ENCODE measurements at regions not wholly inside any gene's neighbourhood (a gene's known extent, or its start where the extent isn't known, plus 50 kb on each side); places are given as distances from the start of the nearest gene placed in this dataset.
"Not testable (repeated sequence)": the region's sequence is repeated elsewhere in the genome, so short reads cannot be mapped to it uniquely, and the experiment has no call there.

- no peaks in the 10 kb centered on the region for H3K27me3 Mint-ChIP-seq
- no peaks in the 10 kb centered on the region for H3K4me1 Mint-ChIP-seq (ENCODE audit: low read depth in 2 of 2)
- H3K4me3 Mint-ChIP-seq: no peak overlapping the region
- H3K9me3 Mint-ChIP-seq: peaks cover 0 to 1% of the 10 kb centered on the region in 2 donors
- no peak overlapping the region for H3K27ac Mint-ChIP-seq
- ATAC-seq (replicated peaks) (no peak), DNase-seq (no peak)
- no peaks in the 10 kb centered on the region for H3K36me3 Mint-ChIP-seq (ENCODE audit: insufficient read depth)
Observed at GRCh38 chr1:189117072-189117770, 1360.4 kb downstream of the BRINP3 start.

DNA sequence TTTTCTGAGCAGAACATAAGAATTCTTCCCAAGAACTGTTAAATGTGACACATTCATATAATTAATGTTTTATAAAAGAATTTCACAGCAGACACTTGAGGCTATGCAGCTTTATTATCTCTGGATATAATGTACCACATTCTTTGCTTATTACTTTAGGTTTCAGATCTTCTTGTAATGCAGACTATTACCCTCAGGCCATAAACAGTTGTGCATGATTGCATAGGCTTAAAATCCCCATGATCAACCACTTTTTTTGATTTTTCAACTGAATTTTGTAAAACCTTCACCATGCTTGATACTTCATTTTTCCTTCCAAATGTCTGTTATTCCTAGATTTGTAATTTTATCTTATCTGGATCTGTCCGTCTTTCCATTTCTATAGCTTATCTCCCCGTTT is 1355.7 kb downstream of the BRINP3 start:
- ATAC-seq (replicated peaks) (no peak), DNase-seq (no peak)
- peaks cover 2 to 7% of the 10 kb centered on the region in 2 donors for H3K9me3 Mint-ChIP-seq

DNA sequence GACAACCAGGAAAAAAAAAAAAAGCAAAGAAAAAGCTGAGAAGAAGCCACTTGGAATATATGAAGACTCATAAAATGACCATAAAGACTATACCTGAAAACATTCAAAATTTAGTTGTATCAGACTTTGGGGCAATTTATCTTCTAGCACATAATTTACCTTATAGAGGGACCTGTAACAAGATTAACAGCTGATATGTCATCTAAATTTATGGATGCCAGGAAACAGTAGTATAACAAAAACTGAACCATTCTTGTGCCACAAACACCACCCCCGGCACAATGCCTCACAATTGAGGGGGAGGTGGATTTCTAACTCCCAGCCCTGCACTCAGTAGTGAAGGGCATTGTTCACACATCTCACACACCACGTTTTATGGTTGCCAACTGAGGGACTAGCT is 1352.0 kb downstream of the BRINP3 start:
- Mint-ChIP-seq H3K4me1 (ENCODE audit: low read depth in 2 of 2) (no peaks in the 10 kb centered on the region), H3K27ac (no peak overlapping the region), H3K36me3 (ENCODE audit: insufficient read depth) (no peaks in the 10 kb centered on the region), H3K27me3 (no peaks in the 10 kb centered on the region), H3K9me3 (peaks cover 2 to 7% of the 10 kb centered on the region in 2 donors), H3K4me3 (no peak overlapping the region)
- DNase-seq (no peak), ATAC-seq (replicated peaks) (no peak)

More for the DNA sequence above, 1355.7 kb downstream of the BRINP3 start:
- Mint-ChIP-seq H3K27ac (no peak overlapping the region), H3K4me3 (no peak overlapping the region), H3K4me1 (ENCODE audit: low read depth in 2 of 2) (no peaks in the 10 kb centered on the region), H3K27me3 (no peaks in the 10 kb centered on the region), H3K36me3 (ENCODE audit: insufficient read depth) (no peaks in the 10 kb centered on the region)

DNA sequence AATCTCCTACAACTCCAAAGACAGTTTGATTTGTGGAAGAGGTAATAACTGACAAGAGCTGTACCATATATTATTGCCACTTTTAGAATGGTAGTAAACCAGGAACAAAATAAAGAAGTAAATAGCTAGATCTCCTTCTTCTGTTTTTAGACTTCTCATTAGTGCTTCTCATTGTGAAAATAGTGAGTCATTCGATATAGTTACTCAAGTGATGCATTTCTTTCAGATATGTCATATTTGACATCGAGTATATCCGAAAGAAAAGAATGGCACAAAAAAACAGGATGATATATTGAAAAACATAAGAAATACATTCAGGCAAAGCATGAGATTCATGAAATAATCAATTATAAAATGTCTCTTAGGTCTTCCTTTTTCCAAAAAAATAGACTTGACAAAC is 1346.1 kb downstream of the BRINP3 start:
- Mint-ChIP-seq H3K9me3 (peaks cover 0 to 8% of the 10 kb centered on the region in 2 donors), H3K27ac (no peak overlapping the region), H3K4me3 (no peak overlapping the region), H3K36me3 (ENCODE audit: insufficient read depth) (no peaks in the 10 kb centered on the region), H3K4me1 (ENCODE audit: low read depth in 2 of 2) (no peaks in the 10 kb centered on the region), H3K27me3 (no peaks in the 10 kb centered on the region)
- ATAC-seq (replicated peaks) (no peak), DNase-seq (no peak)

- H3K27me3 Mint-ChIP-seq; H3K4me1 Mint-ChIP-seq (ENCODE audit: low read depth in 2 of 2); ATAC-seq (replicated peaks); DNase-seq; H3K27ac Mint-ChIP-seq; H3K36me3 Mint-ChIP-seq (ENCODE audit: insufficient read depth); H3K4me3 Mint-ChIP-seq: not testable (repeated sequence)
- peaks cover 4 to 24% of the 10 kb centered on the region in 2 donors for H3K9me3 Mint-ChIP-seq
Observed at GRCh38 chr1:189139748-189140147, 1337.9 kb downstream of the BRINP3 start.

- H3K36me3 Mint-ChIP-seq (ENCODE audit: insufficient read depth): no peaks in the 10 kb centered on the region
- H3K4me3 Mint-ChIP-seq: no peak overlapping the region
- no peak overlapping the region for H3K27ac Mint-ChIP-seq
- H3K27me3 Mint-ChIP-seq: no peaks in the 10 kb centered on the region
- ATAC-seq (replicated peaks): no peak
- peaks cover 3 to 26% of the 10 kb centered on the region in 2 donors for H3K9me3 Mint-ChIP-seq
- H3K4me1 Mint-ChIP-seq (ENCODE audit: low read depth in 2 of 2): no peaks in the 10 kb centered on the region
- DNase-seq: no peak
Observed at GRCh38 chr1:189141056-189141455, 1336.6 kb downstream of the BRINP3 start.

- H3K27ac Mint-ChIP-seq: no peak overlapping the region
- no peak for ATAC-seq (replicated peaks)
Observed at GRCh38 chr1:189149547-189150375, 1327.9 kb downstream of the BRINP3 start.

DNA sequence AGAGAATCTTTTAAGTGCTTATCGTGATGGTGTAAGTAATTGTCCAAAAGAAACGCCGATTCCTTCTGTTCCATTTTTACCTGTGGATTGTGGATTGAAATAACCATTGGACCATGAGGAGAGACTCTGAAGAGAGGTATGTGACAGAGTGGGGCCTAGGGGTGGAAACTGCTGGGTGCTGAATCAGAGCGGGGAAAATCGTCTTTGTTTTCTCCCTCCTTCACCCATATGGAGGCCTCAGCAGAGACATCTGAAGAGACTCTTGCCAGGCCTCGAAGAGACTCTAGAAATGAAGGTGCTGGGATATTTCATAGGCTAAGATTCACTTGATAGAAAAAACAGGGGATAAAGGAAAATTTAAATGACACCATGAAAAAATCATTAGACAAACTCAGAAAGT is 1327.0 kb downstream of the BRINP3 start:
- DNase-seq (no peak), ATAC-seq (replicated peaks) (no peak)
- H3K4me1 Mint-ChIP-seq (ENCODE audit: low read depth in 2 of 2): no peaks in the 10 kb centered on the region
- H3K4me3 Mint-ChIP-seq: no peak overlapping the region
- H3K36me3 Mint-ChIP-seq (ENCODE audit: insufficient read depth): no peaks in the 10 kb centered on the region
- H3K27me3 Mint-ChIP-seq: no peaks in the 10 kb centered on the region
- H3K9me3 Mint-ChIP-seq: peaks cover 2 to 9% of the 10 kb centered on the region in 2 donors
- H3K27ac Mint-ChIP-seq: no peak overlapping the region

More at GRCh38 chr1:189149547-189150375, 1327.9 kb downstream of the BRINP3 start:
- Mint-ChIP-seq H3K4me3 (no peak overlapping the region), H3K9me3 (peaks cover 2 to 8% of the 10 kb centered on the region in 2 donors), H3K36me3 (ENCODE audit: insufficient read depth) (no peaks in the 10 kb centered on the region), H3K27me3 (no peaks in the 10 kb centered on the region), H3K4me1 (ENCODE audit: low read depth in 2 of 2) (no peaks in the 10 kb centered on the region)
- no peak for DNase-seq

GRCh38 chr1:189151361-189151760 is 1326.3 kb downstream of the BRINP3 start:
- Mint-ChIP-seq H3K9me3 (peaks cover 5 to 10% of the 10 kb centered on the region in 2 donors), H3K4me1 (ENCODE audit: low read depth in 2 of 2) (no peaks in the 10 kb centered on the region), H3K4me3 (no peak overlapping the region), H3K27me3 (no peaks in the 10 kb centered on the region), H3K27ac (no peak overlapping the region), H3K36me3 (ENCODE audit: insufficient read depth) (no peaks in the 10 kb centered on the region)
- ATAC-seq (replicated peaks) (no peak), DNase-seq (no peak)

- no peaks in the 10 kb centered on the region for H3K27me3 Mint-ChIP-seq
- DNase-seq (no peak), ATAC-seq (replicated peaks) (no peak)
- H3K9me3 Mint-ChIP-seq: peaks cover 5 to 7% of the 10 kb centered on the region in 2 donors
- no peak overlapping the region for H3K27ac Mint-ChIP-seq
- no peaks in the 10 kb centered on the region for H3K4me1 Mint-ChIP-seq (ENCODE audit: low read depth in 2 of 2)
- no peaks in the 10 kb centered on the region for H3K36me3 Mint-ChIP-seq (ENCODE audit: insufficient read depth)
- H3K4me3 Mint-ChIP-seq: no peak overlapping the region
Observed at GRCh38 chr1:189152685-189153084, 1325.0 kb downstream of the BRINP3 start.

DNA sequence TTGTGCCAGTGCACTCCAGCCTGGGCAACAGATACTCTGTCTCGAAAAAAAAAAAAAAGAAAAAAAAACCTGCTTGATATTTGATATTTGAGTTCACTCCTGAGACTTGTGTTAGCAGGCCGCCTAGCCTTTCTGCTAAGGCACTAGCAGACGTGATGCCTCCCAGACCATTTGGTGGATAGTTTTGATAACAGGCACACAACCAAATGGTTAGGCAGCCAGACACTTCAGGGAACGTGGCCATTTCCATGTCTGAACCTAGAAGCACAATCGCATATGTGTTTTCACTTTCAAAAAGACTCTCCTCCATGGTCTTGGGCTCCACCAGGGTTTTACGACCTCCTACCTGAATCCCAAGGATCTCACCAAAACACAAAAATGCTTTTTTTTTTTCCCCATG is 1319.5 kb downstream of the BRINP3 start:
- no peak for DNase-seq
- H3K27ac Mint-ChIP-seq: no peak overlapping the region
- H3K36me3 Mint-ChIP-seq (ENCODE audit: insufficient read depth): no peaks in the 10 kb centered on the region
- H3K27me3 Mint-ChIP-seq: no peaks in the 10 kb centered on the region
- no peak for ATAC-seq (replicated peaks)
- H3K4me3 Mint-ChIP-seq: no peak overlapping the region
- H3K4me1 Mint-ChIP-seq (ENCODE audit: low read depth in 2 of 2): no peaks in the 10 kb centered on the region
- peaks cover 5 to 7% of the 10 kb centered on the region in 2 donors for H3K9me3 Mint-ChIP-seq

GRCh38 chr1:189175889-189176288 is 1301.8 kb downstream of the BRINP3 start:
- peaks cover 2% of the 10 kb centered on the region for H3K36me3 Mint-ChIP-seq (ENCODE audit: insufficient read depth)
- DNase-seq (no peak), ATAC-seq (replicated peaks) (no peak)
- peaks cover 9 to 21% of the 10 kb centered on the region in 2 donors for H3K9me3 Mint-ChIP-seq
- no peak overlapping the region for H3K4me3 Mint-ChIP-seq
- no peaks in the 10 kb centered on the region for H3K4me1 Mint-ChIP-seq (ENCODE audit: low read depth in 2 of 2)
- H3K27me3 Mint-ChIP-seq: no peaks in the 10 kb centered on the region
- H3K27ac Mint-ChIP-seq: no peak overlapping the region

GRCh38 chr1:189180057-189180456 is 1297.6 kb downstream of the BRINP3 start:
- ATAC-seq (replicated peaks): no peak
- DNase-seq: no peak
- Mint-ChIP-seq H3K27ac (no peak overlapping the region), H3K27me3 (no peaks in the 10 kb centered on the region), H3K9me3 (peaks cover 2 to 5% of the 10 kb centered on the region in 2 donors), H3K4me1 (ENCODE audit: low read depth in 2 of 2) (no peaks in the 10 kb centered on the region), H3K4me3 (no peak overlapping the region), H3K36me3 (ENCODE audit: insufficient read depth) (peaks cover 2% of the 10 kb centered on the region)

DNA sequence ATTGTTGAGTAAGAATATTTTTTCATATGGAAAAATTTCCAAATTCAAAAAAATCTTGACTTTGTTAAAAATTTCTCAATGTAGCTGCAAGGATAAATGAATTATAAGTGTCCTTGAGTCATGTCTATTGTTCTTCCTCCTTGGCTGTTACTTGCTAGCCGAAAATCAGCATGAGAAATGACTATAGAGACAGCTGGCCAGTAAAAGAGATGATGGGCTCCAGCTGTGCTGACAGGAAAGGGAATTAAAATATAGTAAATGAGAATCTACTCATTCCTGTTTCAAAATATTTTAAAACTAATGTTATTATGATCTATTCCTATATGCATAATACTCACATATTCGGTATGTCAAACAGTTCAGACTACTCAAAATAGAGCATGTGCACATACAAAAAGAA is 1292.6 kb downstream of the BRINP3 start:
- Mint-ChIP-seq H3K36me3 (ENCODE audit: insufficient read depth) (no peaks in the 10 kb centered on the region), H3K27ac (no peak overlapping the region), H3K4me1 (ENCODE audit: low read depth in 2 of 2) (no peaks in the 10 kb centered on the region), H3K27me3 (no peaks in the 10 kb centered on the region), H3K9me3 (peaks cover 0 to 2% of the 10 kb centered on the region in 2 donors), H3K4me3 (no peak overlapping the region)
- DNase-seq (no peak), ATAC-seq (replicated peaks) (no peak)
